Gastroesophageal sphincter (tissue), 3 donors: ENCODE measurements at regions not wholly inside any gene's neighbourhood (a gene's known extent, or its start where the extent isn't known, plus 50 kb on each side); places are given as distances from the start of the nearest gene placed in this dataset.

Experiments used
- CTCF ChIP-seq, 4 experiments: fragments of 200-600 bp in 2 of 4; fragments of 450-650 bp in 2 of 4; sonication (generic) in 1 of 4; IDR thresholded peaks; one replicate each; pipeline ENCODE4 v1.5.1; 2017 to 2019; ENCODE audit warnings: antibody characterized with exemption in 4 of 4, mild to moderate bottlenecking in 2 of 4, moderate library complexity in 2 of 4
- EP300 ChIP-seq: sonication (generic); formaldehyde crosslinking; IDR thresholded peaks from one replicate; pipeline ENCODE4 v1.6.1; 2017; ENCODE audit warnings: antibody characterized with exemption, mild to moderate bottlenecking
- POLR2A ChIP-seq, 2 donors: fragments of 450-650 bp; IDR thresholded peaks; one replicate each; pipeline ENCODE4 v1.6.1; 2017; ENCODE audit warnings: antibody characterized with exemption in 2 of 2, mild to moderate bottlenecking in 2 of 2, moderate library complexity in 1 of 2

GRCh38 chr3:102069211-102069662 is 219.9 kb downstream of the NFKBIZ start:
- TF ChIP-seq CTCF (IDR thresholded peaks at IDR 0.05) (no peak), POLR2A (IDR thresholded peaks at IDR 0.05) (no peak), EP300 (no peak)
